CD4-positive, alpha-beta T cell treated with Interleukin-15 for 1 hour (primary cell): ENCODE measurements at regions not wholly inside any gene's neighbourhood (a gene's known extent, or its start where the extent isn't known, plus 50 kb on each side); places are given as distances from the start of the nearest gene placed in this dataset.

Experiments
- DNase-seq: peaks from one replicate; pipeline ENCODE4 v3.0.0-alpha.2; 2020

DNA sequence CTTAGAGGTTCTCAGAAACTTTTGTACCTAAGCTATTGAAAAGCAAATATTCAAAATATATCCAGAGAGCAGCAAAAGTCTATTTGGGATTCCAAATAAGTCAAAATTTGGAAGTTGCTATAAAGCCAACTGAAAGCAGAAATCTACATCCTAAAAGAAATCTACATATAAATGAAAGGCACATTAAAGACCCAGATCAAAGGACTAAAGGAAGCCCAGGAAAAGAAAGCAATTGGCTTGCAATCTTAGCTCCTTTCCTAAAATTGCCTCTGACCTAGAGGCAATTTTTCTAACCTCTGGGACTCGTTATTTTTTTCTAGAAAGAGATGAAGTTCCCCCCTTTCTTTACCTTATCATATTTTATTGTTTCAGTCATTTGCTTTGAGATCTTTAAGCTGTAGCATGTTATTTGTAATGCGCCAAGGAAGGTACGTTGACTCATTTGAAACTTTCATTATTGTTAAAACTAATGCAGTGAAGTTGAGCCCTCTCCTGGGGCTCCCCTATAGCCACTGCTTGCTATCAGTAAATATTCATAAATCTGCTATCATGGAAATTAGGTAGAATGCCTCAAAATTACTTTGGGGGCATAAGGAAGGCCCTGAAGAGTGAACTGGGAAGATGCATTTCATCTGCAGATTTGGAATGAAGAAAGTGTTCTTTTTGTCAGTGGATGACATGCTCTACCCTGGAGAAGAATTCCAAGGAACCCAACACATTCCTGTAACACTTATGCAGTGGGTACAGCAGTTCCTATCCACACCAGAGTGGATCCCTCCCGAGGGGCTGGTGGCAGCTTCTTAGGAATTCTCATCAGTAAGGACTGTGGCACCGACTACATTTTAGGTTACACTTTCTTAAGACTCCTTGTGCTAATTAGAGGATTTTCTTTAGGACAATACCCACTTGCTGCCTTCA, 177.8 kb upstream of the IGFBP7 start:
- DNase-seq, result no peak

DNA sequence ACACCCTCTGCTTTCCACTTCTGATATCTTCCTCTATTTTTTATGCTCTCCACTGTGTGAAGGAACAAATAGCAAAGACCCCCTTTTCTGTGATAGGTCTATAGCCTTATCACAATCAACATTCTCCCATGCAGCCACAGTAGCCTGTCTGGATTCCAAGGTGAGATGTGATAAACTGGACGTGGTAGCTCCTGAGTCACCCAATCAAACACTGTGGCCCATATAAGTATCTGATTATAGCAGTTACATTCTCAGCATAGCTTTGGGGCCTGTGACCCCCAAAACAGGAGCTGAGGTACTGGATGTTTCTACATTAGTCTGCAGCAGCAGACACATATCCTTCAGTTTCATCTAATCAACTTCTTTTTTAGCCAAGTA, 172.7 kb upstream of the IGFBP7 start:
- no peak for DNase-seq

- DNase-seq, result no peak
Observed at GRCh38 chr4:57280481-57280880, 170.3 kb upstream of the IGFBP7 start.

GRCh38 chr4:57278780-57279179, 168.6 kb upstream of the IGFBP7 start:
- DNase-seq, result no peak

DNA sequence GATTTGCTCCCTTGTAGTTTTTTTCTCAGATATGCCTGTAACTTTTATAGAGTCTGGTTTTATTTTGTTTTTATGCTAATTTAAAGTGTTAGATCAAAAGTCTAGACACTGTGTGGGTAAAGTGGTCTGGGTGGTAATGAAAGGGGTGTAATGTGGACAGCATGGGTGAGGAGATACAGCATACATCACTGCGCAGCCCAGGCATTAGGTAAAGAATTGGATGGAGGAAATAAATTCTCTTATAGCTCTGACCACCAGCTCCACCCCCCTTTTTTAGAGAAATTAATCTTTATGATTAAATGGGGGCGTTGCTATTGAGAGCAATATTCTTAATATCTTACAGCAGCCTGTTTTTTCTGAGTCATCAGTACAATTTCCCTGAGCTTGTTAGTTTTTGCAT, 163.9 kb upstream of the IGFBP7 start:
- DNase-seq, result no peak

DNA sequence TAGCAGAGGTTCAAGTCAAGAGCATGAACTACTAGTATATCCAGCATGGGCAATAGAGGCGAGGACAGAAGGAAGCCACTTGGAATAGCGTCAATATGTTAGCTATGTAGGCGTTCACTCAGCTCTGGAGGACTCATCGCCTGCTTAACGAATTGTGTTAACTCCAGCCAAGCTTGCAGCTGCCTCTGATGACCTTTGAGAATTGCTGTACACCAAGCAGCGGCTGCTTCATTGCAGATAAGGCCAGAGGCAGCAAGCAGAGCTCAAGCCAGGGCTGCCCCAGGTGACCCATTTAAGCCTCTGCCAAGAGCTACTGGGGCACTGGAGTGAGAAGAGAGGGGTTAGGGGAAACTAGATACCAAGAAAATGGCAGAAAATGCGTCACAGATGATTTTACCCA, 160.2 kb upstream of the IGFBP7 start:
- no peak for DNase-seq

DNA sequence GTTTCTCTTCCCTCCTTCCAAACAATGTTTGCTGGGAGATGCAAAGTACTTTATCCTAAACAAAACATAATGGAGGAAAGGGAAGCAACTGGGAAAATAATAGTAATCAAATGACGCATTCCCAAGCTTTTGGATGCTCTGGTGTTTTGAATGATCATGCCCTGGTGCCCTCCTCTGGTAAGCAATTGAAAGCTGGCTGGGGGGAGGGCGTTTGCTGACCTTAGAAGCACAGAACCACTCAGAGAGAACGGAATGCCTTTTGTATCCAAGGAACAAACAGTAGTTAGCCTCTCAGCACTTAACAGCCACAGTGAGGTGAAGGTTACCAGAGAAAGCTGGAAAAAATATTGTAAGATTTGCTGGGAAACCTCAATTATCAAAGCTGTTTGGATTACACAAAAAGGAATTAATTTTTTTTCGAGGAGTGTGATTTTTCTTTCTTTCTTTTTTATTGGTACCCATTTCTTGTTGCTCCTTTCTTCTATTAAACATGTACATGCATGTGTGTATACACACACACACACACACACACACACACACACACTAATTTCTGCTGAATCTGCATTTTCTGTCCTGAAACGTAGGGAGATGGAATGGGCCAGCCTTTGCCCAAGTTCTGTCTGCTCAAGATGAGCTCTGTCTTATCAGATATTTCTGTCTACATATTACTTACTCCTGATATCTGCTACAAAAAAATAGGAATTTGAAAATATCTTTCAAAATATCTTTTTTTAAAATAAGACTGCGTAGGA, 155.8 kb upstream of the IGFBP7 start:
- no peak for DNase-seq

GRCh38 chr4:57254754-57255153, 144.6 kb upstream of the IGFBP7 start:
- DNase-seq, result no peak

DNA sequence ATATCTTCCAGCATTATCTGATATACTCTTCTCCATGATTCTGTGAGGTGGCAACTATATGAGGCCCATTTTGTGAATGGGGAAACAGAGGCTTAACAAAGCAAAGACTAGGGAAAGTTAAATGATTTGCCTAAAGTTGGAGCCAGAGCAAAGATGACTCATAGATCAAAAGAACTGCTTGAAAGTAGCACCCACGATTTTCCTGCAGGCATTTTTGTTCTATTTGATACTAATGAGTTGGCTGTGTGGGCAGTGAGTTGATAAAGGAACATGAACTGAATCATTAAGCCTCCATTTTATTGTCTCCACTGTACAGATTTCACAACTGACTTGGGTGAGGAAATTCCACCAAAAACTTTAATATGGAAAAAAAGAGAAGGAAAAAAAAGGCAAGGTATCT, 138.9 kb upstream of the IGFBP7 start:
- DNase-seq, result no peak

DNA sequence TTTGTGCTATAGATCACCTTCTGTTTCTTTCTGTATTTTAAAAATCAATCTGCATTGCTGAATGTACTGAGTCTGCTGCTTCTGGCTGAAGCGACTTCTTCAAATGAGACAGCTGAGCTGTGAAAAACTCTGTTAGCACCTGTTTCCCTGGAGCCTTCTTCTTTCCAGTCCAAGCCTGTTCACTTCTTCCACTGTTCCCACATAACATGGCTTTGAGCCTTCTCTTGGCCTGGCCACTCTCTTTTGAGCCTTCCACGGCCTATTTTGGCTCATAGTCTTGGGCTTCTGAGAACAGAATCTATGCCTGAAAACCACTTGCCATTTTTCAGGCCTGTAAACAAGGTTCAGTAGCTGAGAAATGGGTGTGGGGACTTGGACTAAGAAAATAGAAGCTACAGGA, 132.9 kb upstream of the IGFBP7 start:
- DNase-seq, result no peak

DNA sequence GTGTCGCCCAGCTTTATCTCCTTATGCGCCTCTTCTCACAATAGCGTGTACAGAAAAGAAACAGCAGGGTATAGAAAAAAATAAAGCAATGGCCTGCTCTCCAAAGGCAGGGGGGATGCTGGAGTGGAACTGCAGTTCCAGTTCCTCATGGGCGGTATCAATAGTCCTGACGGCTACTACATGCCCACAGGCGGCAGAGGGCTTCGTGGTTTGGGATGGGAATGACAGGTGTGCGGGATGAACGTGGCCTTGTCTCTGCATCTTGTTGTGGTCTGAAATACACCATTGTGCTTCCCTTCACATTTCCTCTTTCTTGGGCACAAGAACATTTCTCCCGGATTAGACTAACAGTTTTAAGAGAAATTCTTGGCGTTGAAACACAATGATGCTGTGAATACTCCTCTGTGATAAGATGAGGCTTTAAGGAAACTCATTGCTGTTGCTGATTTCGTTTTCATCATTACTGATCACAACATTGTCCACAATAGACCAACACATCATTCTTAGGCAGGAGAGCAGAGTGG, 124.1 kb upstream of the IGFBP7 start:
- DNase-seq, result no peak

GRCh38 chr4:57233386-57233785, 123.2 kb upstream of the IGFBP7 start:
- DNase-seq, result no peak

DNA sequence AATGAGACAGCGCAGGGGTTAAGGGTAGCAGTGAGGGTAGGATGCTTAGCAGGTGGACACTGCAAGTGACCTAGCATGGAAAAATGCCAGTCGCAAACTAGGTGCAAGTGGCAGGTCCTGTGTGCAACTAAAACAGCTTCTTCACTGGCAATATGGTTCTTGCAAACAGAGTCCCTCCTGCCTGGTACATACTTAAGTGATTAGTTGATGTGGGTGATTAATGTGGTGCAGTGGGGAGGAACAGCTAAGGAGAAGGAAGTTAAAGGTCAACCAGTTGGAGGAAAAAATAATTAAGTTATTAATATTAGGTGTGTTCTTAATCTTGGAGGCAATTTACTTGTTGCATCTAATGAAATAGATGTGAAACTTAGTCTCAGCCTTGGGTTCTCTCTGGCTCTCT, 121.6 kb upstream of the IGFBP7 start:
- DNase-seq, result no peak

DNA sequence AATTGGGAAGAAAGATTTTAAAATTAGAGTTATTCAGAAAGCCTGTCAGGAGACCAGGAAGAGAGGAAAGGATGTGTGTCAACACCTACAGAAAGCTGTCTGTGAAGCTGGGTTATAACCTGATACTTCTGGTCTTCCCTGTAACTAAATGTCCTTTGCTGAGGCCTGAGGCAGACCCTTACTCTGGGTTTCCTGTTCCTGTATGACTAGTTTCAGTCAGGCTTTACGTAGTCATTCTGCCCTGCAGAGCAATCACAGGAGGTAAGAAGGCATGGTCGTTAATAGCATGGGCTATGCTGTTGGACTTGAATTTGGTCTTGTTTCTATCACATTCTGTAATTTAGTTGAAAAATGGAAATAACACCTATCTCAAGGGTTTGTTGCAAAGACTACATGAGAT, 110.5 kb upstream of the IGFBP7 start:
- no peak for DNase-seq

- no peak for DNase-seq
Observed at GRCh38 chr4:57220172-57220571, 110.0 kb upstream of the IGFBP7 start.

- DNase-seq, result no peak
Observed at GRCh38 chr4:57219431-57219830, 109.2 kb upstream of the IGFBP7 start.

GRCh38 chr4:57214654-57215411, 104.6 kb upstream of the IGFBP7 start:
- no peak for DNase-seq

- DNase-seq, result no peak
Observed at GRCh38 chr4:57211131-57211530, 100.9 kb upstream of the IGFBP7 start.

DNA sequence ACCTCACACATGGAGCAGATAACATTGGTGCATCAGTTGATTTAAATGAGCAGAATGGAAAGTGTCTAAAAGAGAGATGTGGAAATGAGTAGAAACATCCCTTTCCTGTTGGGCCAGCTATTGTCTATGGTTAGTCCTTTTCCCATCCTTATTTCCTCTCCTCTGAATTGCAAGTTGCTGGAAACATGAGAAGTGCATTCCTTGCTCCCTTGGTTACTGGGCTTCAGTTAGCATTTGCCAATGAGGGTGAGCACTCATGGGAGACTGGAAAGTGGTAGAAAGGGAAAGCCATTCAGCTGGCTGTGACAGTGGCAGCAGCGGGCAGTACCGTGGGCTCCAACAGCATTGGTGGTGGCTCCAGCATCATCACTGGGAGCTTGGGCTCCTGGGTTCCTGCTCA, 96.0 kb upstream of the IGFBP7 start:
- DNase-seq, result no peak

DNA sequence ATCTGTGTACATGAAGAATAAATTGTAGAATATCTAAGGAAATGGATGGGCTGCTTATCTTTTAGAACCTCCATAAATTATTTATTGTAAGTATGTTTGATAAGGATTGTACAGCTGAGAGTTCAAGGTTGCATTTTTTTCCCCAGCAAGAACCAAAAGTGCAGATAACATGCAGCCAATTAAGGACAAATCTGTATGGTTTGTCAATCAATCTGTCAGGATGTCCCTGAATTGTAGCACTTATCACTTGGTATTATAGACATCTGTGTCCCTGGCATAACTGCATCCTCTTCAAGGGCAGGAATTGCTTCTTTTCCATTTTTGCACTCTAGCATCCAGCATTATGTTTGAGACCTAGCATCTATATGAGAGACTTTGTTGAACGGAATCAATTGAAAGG, 95.4 kb upstream of the IGFBP7 start:
- no peak for DNase-seq

- no peak for DNase-seq
Observed at GRCh38 chr4:57200799-57201327, 90.7 kb upstream of the IGFBP7 start.

- DNase-seq, result no peak
Observed at GRCh38 chr4:57199267-57199666, 89.1 kb upstream of the IGFBP7 start.

- DNase-seq, result no peak
Observed at GRCh38 chr4:57195622-57196021, 85.4 kb upstream of the IGFBP7 start.
